Ovary (tissue), 7 donors: ENCODE measurements at regions not wholly inside any gene's neighbourhood (a gene's known extent, or its start where the extent isn't known, plus 50 kb on each side); places are given as distances from the start of the nearest gene placed in this dataset.

ENCODE experiments used
- DNase-seq, 5 donors: peaks; one replicate each; pipeline ENCODE4 v3.0.0-alpha.2; 2019 to 2020
- H3K27ac ChIP-seq, 2 donors: fragments of 200-600 bp; one replicate each; pipeline versions ENCODE4 v1.5.1 to v1.8.0; 2019 to 2022
- H3K27me3 ChIP-seq: fragments of 200-600 bp; one replicate; pipeline ENCODE4 v1.8.0; 2022
- H3K36me3 ChIP-seq: fragments of 200-600 bp; sonication (generic); one replicate; pipeline ENCODE4 v1.5.1; 2019
- H3K4me1 ChIP-seq: one replicate; pipeline ENCODE4 v1.8.1; 2013; ENCODE audit warnings: mild to moderate bottlenecking, moderate library complexity; ENCODE audit not compliant: insufficient read depth
- H3K4me3 ChIP-seq: fragments of 200-600 bp; sonication (generic); one replicate; pipeline ENCODE4 v1.5.1; 2017
- H3K9me3 ChIP-seq, 2 donors: fragments of 200-600 bp in 1 of 2; sonication (generic) in 1 of 2; one replicate each; pipeline versions ENCODE4 v1.5.1 to v1.8.1; 2013 to 2019; ENCODE audit warnings: mild to moderate bottlenecking in 1 of 2, moderate library complexity in 1 of 2
- CTCF ChIP-seq, 3 donors: fragments of 450-650 bp in 2 of 3; fragments of 200-600 bp in 1 of 3; IDR thresholded peaks; one replicate each; pipeline versions ENCODE4 v1.5.1 to v1.8.0; 2016 to 2022; ENCODE audit warnings: antibody characterized with exemption in 3 of 3, mild to moderate bottlenecking in 1 of 3
- EP300 ChIP-seq: sonication (generic); formaldehyde crosslinking; IDR thresholded peaks from one replicate; pipeline ENCODE4 v1.6.1; 2017; ENCODE audit warnings: antibody characterized with exemption
- POLR2A ChIP-seq: fragments of 450-650 bp; IDR thresholded peaks from one replicate; pipeline ENCODE4 v1.6.1; 2017; ENCODE audit warnings: antibody characterized with exemption, mild to moderate bottlenecking, moderate library complexity
- WGBS, 3 donors: extraction: QIAGEN DNeasy Blood & Tissue Kit in 1 of 3; methylation state at CpG; one replicate each; pipeline versions ENCODE4 v1.1.5 to v1.1.7; 2013 to 2017; 5-methylcytosine and 5-hydroxymethylcytosine counted together
- intact Hi-C, 4 donors: fragments of 100-400 bp; cut with DNase I; formaldehyde crosslinking; loops; one replicate each; pipeline versions ENCODE4 v1.11.0 to v1.15.1; 2022 to 2023
- donor health status: DM: no; HTN: no; CAD: no; lungs with moderate emphysema.
- donor health status: DM: no; HTN: no; CAD: no.
- donor health status: Bipolar disorder and iron deficiency.
- donor health status: DM: no; HTN: no; CAD: no.
- donor health status: DM: yes; HTN: yes; CAD: no.

- no peaks in the 10 kb centered on the region for H3K27me3 ChIP-seq
- no peaks in the 10 kb centered on the region for H3K4me1 ChIP-seq
- 5 to 15% (median 13%) methylated on average over 4 of the region's 4 CpGs for WGBS, 3 donors
- TF ChIP-seq CTCF (IDR thresholded peaks at IDR 0.05) (no peak), EP300 (no peak), POLR2A (no peak)
- intact Hi-C loops: no loop called here
- no peak overlapping the region for H3K27ac ChIP-seq
- H3K9me3 ChIP-seq: no peaks in the 10 kb centered on the region
- DNase-seq: no peak
- H3K4me3 ChIP-seq: no peak overlapping the region
- no peaks in the 10 kb centered on the region for H3K36me3 ChIP-seq
Observed at GRCh38 chr1:216913976-216914375, 190.7 kb upstream of the ESRRG start.

GRCh38 chr1:216910081-216910840 lies 187.0 kb upstream of the ESRRG start:
- intact Hi-C loops: no loop called here
- Histone ChIP-seq H3K27ac (no peak overlapping the region), H3K4me3 (no peak overlapping the region), H3K27me3 (no peaks in the 10 kb centered on the region), H3K4me1 (no peaks in the 10 kb centered on the region), H3K9me3 (no peaks in the 10 kb centered on the region), H3K36me3 (no peaks in the 10 kb centered on the region)
- 65 to 73% (median 65%) methylated on average over 5 of the region's 5 CpGs for WGBS, 3 donors
- DNase-seq: no peak
- TF ChIP-seq POLR2A (no peak), EP300 (no peak), CTCF (IDR thresholded peaks at IDR 0.05) (no peak)

GRCh38 chr1:216908126-216908525 lies 184.9 kb upstream of the ESRRG start:
- no peak for DNase-seq
- no peaks in the 10 kb centered on the region for H3K9me3 ChIP-seq
- no peak overlapping the region for H3K4me3 ChIP-seq
- no peaks in the 10 kb centered on the region for H3K27me3 ChIP-seq
- intact Hi-C loops: no loop called here
- no peak overlapping the region for H3K27ac ChIP-seq
- no peak for TF ChIP-seq EP300
- TF ChIP-seq POLR2A: no peak
- TF ChIP-seq CTCF (IDR thresholded peaks at IDR 0.05): no peak
- H3K36me3 ChIP-seq: no peaks in the 10 kb centered on the region
- WGBS, 3 donors: 70 to 90% (median 79%) methylated on average over 3 of the region's 3 CpGs
- H3K4me1 ChIP-seq: no peaks in the 10 kb centered on the region

GRCh38 chr1:216907100-216907499 lies 183.9 kb upstream of the ESRRG start:
- Histone ChIP-seq H3K9me3 (no peaks in the 10 kb centered on the region), H3K4me1 (no peaks in the 10 kb centered on the region), H3K36me3 (no peaks in the 10 kb centered on the region), H3K27me3 (no peaks in the 10 kb centered on the region), H3K4me3 (no peak overlapping the region), H3K27ac (no peak overlapping the region)
- intact Hi-C loops: no loop called here
- no peak for TF ChIP-seq CTCF (IDR thresholded peaks at IDR 0.05)
- no peak for TF ChIP-seq POLR2A
- no peak for TF ChIP-seq EP300
- no peak for DNase-seq
- 76 to 79% (median 77%) methylated on average over 8 of the region's 8 CpGs for WGBS, 3 donors
